GM12875 (cell line): ENCODE measurements at regions not wholly inside any gene's neighbourhood (a gene's known extent, or its start where the extent isn't known, plus 50 kb on each side); places are given as distances from the start of the nearest gene placed in this dataset.

Source experiments
- H3K4me3 ChIP-seq: one replicate; pipeline ENCODE4 v1.5.1; 2011; ENCODE audit warnings: low read depth, low read length, control low read depth
- TF ChIP-seq, protein P1 (sequence below): IDR thresholded peaks from 2 replicates; pipeline ENCODE4 v1.5.1; 2011; ENCODE audit warnings: low read depth, mild to moderate bottlenecking, control low read depth, inconsistent platforms, low read length, moderate library complexity, borderline replicate concordance; ENCODE audit not compliant: insufficient read depth

DNA sequence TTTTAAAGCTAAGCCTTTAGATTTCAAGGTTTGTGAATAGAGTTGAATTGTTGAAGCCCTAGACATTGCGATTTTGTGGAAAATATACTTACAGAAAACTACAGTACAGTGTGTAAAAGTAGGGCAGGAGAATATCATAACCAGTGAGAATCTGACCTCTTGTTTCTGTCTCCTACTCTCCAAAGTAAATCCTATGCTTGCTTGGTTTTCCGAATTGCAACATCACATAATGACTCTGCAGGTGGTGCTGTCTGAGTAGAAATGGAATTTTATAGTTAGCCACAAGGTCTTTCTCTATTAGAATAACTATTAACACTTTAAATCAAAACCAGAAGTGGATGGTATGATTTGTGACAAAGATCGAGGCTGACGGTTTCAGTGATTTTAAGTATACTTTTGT lies 505.6 kb downstream of the RAPGEF2 start:
- H3K4me3 ChIP-seq = no peak overlapping the region
- TF ChIP-seq, protein P1, sequence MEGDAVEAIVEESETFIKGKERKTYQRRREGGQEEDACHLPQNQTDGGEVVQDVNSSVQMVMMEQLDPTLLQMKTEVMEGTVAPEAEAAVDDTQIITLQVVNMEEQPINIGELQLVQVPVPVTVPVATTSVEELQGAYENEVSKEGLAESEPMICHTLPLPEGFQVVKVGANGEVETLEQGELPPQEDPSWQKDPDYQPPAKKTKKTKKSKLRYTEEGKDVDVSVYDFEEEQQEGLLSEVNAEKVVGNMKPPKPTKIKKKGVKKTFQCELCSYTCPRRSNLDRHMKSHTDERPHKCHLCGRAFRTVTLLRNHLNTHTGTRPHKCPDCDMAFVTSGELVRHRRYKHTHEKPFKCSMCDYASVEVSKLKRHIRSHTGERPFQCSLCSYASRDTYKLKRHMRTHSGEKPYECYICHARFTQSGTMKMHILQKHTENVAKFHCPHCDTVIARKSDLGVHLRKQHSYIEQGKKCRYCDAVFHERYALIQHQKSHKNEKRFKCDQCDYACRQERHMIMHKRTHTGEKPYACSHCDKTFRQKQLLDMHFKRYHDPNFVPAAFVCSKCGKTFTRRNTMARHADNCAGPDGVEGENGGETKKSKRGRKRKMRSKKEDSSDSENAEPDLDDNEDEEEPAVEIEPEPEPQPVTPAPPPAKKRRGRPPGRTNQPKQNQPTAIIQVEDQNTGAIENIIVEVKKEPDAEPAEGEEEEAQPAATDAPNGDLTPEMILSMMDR = no peak

DNA sequence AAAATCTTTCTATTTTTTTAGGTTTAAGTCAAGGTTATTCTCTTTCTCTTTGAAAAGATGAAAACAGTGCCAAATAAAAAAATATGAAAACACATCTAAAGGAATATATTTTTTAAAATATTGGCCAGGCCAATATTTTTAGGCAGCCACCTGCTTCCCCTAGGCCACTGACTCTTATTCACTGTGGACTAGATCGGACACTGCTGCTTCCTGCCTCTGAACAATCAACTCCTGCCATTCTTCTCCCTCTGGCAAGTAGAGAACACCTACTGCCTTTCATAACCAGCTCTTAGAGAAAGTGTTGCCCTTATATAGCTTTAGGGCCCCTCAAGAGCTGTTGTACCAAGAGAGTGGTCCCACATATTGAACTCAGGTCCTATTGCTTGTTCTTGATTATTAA lies 529.2 kb downstream of the RAPGEF2 start:
- TF ChIP-seq, protein P1 = no peak
- no peak overlapping the region for H3K4me3 ChIP-seq

DNA sequence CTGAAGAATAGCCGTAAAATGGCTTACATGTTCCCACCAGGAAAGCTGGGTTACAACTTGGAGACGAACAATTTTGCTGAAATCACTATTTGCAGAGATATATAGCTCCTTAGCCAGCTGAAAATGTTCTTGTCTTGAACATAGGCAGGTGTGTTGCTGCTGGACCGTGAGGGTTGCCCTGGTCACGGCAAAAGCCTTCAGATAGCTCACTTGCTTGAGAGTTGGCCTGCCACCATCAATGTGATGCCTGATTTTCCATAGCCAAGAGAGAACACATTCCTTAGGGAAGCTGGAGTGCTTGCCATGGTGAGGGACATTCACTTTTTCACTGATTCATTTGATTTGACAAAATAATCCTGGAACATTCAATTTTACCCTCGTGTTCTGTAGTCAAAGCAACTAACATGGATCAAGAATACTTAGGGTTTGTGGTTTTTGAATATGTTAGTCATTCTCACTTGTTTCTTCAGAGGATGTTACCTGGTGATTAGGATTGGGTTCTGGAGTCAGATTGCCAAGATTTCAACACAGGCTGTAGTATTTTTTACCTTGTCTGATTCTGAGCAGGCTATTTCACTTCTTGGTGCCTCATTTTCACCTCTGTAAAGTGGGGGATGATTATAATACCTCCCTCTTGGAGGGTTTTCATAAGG lies 536.9 kb downstream of the RAPGEF2 start:
- H3K4me3 ChIP-seq = no peak overlapping the region
- TF ChIP-seq, protein P1 = no peak

DNA sequence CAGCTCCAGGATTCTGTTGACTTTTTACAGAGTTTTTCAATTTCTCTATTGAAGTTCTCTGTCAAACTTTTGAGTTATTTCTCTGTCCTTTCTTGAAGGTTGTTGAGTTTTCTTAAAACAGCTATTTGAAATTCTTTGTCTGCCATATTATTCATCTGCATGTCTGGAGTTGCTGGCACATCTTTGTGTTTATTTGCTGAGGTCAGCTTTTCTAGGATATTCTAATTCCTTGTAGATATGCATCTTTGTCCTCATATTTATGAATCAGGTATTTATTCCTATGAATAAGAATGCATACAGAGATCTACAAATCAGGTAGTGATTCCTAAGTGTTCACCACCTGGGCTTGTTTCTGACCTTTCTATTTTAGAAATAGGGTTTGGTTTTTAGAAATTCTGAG lies 546.4 kb downstream of the RAPGEF2 start:
- no peak overlapping the region for H3K4me3 ChIP-seq
- TF ChIP-seq, protein P1 = no peak

DNA sequence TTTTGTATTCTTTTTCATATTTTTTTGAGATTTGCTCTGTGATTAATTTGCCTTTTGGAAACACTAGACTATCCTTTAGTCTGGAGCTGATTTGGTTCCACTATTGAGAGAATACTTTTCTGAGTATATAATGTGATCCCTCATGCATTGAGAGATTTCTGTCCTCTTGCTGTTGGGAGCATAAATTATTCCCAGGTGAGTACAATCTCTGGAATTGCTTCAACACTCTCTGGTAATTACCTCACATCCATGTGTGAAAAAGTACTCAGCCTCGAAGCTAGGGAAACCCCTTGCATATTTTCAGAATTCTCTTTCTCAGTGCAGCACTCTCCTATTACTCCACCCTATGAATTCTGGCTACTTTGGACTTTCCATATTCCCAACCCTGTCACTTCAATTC lies 550.0 kb downstream of the RAPGEF2 start:
- H3K4me3 ChIP-seq = no peak overlapping the region
- TF ChIP-seq, protein P1 = no peak

DNA sequence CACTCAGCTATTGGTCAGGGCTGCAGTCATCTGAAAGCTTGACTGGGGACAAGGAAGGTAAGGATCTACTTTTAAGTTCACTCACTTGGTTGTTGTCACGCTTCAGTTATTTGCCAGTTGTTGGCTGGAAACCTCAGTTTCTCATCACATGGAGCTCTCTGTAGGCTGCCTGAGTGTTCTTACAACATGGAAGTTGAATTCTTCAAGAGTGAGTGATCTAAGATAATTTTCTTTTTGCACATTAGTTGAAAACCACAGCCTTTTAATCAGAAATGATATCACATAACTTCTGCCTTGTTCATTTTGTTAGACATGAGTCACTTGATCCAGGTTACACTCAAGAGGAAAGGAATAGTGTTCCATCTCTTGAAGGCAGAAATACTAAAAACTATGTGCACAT lies 552.7 kb downstream of the RAPGEF2 start:
- H3K4me3 ChIP-seq = no peak overlapping the region
- TF ChIP-seq, protein P1 = no peak

DNA sequence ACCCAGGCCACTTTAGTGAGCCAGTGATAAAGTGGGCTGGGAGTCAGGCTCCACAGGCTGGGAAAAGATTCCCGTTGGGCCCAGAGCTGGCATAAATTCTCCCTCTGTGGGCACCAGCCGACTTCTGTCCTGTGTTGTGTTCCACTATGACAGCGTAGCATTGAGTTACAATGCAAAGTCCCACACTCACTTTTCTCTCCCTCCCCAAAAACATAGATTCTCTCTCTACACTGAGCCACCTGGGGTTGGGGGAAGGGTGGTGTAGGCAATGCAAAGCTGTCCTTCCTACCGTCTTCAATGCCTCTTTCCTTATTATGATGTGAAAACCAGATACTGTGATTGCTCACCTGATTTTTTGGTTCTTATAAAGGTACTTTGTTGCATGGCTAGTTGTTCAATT lies 566.2 kb downstream of the RAPGEF2 start:
- no peak overlapping the region for H3K4me3 ChIP-seq
- TF ChIP-seq, protein P1 = no peak
